ENCODE measurements at regions not wholly inside any gene's neighbourhood (a gene's known extent, or its start where the extent isn't known, plus 50 kb on each side); places are given as distances from the start of the nearest gene placed in this dataset.

DNA sequence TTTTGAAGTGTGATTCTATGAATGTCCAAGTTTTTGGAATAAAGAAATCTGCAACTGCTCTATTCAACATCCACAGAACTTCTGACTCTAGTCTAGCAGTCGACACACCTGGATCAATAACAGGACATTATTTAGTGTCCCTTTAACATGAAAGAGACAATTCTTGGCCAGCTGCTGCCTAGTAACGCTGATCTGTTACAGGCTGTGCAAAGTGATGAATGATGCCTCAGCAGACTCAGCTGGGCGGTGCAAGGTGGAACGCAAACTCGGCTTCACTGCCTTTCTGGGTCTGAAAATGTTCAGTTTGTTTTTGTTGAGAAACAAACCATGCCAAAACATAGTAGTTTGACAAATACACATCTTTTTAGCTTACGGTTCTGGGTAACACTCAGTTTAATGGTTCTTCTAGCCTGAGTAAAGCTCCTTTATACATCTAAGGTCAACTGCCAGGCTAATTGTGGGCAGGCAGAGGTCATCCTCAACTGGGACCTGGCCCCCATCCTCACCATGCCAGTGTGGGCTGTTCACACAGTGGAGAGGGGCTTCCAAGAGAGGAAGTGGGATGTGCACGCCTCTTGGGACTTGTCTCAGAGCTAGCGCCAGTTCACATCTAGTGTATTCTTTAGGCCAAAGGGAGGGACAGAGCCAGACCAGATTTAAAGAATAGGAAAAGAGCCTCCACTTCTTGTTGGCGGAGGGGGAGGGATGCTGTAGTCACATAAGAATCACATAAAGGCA lies 879.7 kb downstream of the QKI start:
- no peak for DNase-seq (ENCODE audit: low read depth)

DNA sequence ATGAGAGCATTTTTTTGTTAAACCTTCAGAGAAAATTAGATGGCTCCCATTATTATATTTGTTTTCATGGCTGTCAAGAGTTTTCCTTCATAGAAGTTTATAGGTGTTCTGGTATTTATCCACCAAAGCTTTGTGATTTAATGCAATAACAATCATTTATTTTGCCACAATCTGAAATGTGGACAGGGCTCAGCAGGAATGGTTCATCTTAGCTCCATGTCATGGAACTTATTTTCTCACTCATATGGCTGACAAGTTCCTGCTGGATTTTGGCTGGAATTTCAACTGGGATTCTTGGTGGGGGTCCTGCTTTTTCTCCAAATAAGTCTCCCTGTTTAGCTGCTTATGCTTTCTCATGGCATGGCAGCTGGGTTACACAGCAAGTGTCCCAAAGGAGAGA lies 876.7 kb downstream of the QKI start:
- DNase-seq (ENCODE audit: low read depth), result no peak

DNA sequence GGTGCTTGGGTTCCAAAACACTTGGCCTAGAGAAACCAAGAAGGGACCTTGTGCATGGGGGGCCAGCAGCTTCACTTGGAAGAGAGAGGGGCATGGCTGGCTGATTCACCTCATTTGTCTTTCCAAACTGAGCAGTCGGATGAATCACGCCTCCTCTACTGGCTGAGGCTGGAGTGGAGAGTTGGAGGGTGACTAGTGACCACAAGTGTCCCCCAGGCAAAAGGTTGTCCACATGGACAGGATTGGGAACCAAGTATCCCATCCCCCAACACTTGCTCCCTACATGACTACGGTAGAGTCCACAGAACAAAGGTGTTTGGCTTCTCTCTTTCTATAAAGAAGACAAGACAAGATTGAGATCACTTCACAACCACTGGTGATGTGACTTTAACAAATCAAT lies 875.6 kb downstream of the QKI start:
- no peak for DNase-seq (ENCODE audit: low read depth)

DNA sequence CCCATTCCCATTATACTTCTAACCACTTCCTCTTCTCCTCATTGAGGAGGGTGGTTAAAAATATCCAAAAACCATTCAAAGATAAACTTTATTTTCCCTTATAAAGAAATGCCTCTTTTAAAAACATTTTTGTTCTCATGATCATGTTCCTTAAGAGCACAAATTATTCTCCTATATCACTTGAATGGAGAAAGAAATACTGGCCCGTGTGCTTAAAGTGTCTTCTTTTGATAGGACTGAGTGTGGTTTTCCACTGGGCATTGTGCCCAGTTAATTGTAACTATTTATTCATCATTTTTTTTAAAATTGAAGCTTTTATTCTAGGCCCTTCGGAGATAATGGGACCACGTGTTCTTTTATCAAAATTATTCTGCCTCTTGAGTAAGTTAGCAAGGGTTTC lies 871.5 kb downstream of the QKI start:
- DNase-seq (ENCODE audit: low read depth), result no peak

DNA sequence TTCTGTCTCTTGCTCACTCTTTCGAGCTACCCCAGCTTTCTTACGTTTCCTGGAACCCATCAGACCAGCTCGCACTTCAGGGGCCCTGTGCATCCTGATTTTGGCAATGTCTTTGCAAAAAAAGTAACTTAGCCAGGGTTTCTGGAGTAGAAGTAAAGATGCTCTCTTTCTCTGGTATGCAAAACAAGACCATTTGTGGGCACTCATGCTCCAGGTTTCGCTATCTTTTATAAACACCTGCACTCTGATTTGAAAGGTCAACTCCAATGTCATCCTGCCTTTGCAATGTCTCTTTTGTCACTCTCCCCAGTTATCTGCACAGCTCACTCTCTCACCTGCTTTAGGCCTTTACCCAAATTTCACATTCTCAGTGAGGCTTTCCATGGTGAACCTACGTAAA lies 869.1 kb downstream of the QKI start:
- DNase-seq (ENCODE audit: low read depth), result no peak

DNA sequence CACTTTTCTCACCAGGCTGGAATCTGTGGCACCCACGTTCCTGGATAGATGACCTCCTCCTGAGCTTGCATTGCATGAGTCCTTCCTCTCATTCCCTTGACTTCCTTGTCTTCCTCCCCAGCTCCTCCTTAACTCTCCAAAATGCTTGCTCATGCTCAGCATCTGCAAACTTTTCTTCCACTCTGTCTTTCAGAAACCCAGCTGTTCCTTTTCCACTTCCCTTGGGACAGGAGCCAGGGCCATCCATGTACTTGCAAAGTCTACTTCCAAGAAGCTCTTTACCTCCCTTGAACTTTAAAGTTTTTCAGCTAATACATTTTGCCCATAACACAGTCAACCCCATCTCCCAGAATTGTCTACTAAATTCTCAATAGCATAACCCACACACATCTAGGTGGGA lies 861.7 kb downstream of the QKI start:
- no peak for DNase-seq (ENCODE audit: low read depth)

DNA sequence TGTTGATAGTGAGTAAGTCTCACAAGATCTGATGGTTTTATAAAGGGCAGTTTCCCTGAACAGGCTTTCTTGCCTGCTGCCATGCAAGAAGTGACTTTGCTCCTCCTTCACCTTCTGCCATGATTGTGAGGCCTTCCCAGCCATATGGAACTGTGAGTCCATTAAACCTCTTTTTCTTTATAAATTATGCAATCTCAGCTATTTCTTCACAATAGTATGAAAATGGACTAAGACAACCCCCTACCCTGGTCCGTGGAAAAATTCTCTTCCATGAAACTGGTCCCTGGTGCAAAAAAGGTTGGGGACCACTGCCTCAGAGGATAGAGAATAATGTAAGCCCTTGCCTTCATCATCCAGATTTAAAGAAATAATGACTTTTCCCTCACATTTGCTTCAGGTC lies 861.3 kb downstream of the QKI start:
- DNase-seq (ENCODE audit: low read depth), result no peak

DNA sequence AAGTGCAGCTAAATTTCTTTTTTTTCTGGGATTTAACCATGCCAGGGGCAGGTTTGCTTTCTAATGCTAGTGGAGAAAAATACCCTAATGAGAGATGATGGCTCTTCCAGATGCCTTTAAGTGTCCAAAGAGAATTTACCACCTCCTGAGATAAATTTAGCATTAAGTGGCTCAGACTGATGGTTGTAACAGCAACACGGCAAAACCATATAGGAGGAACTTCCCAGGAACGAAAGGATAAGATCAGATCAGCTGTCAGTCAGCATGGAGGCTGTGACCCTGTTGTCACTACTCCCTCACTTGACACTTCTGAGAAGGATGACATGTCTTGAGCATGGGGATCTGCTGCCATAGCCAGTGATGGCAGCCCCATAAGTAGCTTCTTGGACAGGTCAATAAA lies 860.0 kb downstream of the QKI start:
- DNase-seq (ENCODE audit: low read depth), result no peak

DNA sequence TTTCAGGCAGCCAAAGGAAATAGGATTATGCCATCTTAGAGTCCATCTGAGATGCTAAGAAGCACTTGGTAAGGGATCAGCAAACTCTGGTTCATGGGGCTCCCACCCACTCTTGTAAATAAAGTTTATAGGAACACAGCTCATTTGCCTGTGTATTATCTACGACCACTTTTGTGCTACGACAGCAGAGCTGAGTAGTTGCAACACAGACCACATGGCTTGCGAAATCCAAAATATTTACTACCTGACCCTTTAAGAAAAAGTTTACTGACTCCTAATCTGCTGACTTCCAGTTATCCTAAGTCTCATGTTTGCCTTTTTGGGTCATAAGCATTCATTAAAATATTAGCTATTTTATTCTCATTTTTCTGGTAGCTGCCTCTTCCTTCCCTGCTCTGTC lies 859.0 kb downstream of the QKI start:
- DNase-seq (ENCODE audit: low read depth), result no peak

DNA sequence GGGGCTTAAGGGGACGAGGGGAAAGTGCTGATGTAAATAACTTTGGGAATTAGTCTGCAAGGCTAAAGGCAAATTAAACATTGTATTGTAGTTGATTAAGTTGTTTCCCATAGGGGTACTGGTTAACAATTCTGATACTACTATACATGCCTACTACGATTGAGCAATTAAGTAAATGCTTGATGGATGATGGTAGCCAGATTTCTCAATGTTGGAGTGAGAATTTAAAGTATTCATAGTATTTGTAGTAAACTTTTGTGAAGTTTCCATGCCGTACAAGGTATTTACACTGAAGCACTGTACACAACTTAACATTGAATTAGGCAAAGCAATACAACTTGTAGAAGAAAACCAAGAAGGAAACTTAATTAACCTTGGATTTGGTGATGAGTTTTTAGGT lies 852.3 kb downstream of the QKI start:
- DNase-seq (ENCODE audit: low read depth), result no peak

DNA sequence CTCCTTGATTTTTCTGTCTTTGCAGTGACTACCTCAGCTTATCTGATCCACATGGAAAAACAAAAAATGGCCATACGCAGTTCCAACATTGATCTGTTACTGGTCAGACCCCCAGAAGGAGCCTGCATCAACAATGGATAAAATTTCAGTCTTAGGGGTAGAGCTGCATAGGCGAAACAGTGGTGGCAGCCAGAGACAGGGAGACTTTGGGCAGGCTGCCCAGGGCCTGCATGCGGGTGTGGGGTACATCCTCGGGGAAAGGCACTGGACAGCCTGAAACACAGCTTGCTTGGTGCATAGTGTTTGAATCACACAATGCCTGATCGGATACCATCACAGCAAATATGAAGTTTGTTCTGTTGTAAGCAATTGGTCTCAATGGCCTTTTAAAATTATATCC lies 847.8 kb downstream of the QKI start:
- DNase-seq (ENCODE audit: low read depth), result no peak

DNA sequence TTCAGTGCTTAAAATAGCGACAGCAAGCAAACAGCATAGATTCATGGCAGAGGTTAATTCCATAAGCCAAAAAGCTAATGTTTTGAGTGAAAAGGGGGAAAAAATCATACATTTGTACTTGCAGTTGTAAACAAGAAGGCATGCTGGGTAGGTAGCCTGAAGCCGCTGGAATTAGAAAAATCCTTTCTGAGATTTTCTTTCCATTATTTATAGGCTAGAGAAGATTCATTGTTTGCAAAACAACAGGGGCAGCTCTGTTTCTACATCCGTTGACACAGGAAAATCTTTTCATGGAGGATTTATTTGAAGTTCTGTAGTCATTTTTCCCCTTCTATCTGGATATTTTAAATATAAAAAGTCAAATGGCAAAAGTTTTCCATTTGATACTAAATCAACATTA lies 843.9 kb downstream of the QKI start:
- no peak for DNase-seq (ENCODE audit: low read depth)

DNA sequence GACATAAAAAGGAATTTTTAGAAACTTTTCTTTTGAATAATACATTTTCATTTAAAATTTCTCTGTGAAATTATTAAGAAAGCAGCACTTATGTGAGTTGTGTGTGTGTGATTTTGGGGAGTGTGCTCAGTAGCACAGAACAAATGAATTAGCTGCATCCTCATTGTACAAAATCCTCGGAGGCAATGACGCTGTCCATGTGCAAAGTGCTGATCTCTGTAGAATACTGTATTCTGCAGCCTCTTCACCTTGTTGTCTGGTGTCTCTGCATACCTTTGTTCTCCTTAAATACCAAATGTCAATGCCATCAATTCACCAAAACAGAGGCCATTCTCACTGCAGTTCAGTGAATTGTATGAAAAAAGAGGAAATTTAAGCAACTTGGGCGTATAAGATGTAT lies 838.4 kb downstream of the QKI start:
- DNase-seq (ENCODE audit: low read depth), result no peak

DNA sequence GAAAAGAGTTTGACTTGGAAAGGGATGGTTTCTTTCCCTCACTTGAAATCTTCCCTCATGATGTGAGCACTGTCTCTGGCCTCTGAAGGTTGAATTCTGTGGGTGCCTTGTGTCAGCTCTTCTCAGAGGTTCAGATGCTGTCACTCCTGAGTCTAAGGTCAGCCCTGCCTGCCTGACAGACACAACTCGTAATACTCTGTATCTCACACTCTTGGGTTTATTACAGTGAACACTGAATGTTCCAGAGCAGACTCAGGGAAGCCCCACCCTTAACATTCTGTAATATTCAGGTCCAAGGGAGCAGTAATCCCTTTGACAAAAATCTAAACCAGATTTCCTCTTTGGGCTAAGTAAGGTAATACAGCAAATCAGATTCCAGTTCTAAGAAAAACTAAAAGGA lies 837.8 kb downstream of the QKI start:
- no peak for DNase-seq (ENCODE audit: low read depth)

DNA sequence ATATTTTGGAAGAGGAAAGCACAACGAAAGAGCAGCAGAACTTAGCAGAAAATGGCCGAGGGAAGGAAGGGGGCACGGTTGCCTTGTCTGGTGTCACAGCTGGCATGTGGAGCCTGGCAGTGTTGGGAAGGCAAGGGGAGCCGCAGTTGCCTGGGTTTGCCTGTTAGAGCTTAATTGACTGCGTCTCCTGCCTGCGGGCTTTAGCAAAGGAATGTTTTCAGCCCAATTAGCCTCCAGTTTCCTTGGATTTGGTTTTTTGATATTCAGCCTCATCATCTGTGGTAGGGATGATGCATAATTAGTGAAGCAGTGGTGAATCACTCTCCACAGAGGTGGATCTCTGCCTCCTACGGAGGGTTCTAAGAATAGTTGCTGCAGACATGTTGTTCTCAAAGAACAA lies 832.6 kb downstream of the QKI start:
- DNase-seq (ENCODE audit: low read depth), result no peak

DNA sequence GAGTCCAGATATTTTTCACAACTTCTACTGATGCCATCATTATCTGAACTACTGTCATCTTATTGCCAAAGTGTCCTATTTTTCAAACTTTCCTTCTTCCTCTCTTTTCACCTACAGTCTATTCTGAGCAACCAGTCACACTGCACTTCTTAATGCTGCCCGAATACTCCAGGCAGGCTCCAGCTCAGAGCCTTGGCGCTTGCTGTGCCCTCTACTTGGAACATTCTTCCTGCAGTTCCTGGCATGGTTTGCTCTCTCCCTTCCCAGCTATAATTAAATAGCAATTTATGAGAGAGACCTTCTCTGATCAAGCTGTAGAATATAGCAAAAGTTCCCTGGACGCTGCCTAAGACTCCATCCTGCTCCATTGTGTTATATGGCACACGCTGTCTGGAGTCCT lies 831.6 kb downstream of the QKI start:
- no peak for DNase-seq (ENCODE audit: low read depth)

DNA sequence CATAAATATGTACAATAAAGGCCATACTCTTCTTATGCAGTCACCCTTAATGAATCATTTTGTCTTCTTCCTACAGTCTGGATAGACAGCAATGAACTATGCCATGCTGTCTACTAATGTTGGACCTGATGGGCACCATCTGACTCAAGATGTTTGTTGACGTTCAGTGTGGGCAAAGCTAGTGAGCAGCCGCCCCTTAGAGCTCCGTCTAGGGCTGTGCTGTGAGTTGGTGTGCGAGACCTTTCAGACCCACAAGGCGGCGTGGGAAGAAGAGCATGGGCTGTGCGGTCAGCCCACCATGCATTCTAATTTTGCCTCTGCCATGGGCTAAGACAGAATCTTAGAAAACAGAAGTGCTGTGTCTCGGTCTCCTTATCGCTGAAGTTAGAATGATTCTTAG lies 829.4 kb downstream of the QKI start:
- DNase-seq (ENCODE audit: low read depth), result no peak

DNA sequence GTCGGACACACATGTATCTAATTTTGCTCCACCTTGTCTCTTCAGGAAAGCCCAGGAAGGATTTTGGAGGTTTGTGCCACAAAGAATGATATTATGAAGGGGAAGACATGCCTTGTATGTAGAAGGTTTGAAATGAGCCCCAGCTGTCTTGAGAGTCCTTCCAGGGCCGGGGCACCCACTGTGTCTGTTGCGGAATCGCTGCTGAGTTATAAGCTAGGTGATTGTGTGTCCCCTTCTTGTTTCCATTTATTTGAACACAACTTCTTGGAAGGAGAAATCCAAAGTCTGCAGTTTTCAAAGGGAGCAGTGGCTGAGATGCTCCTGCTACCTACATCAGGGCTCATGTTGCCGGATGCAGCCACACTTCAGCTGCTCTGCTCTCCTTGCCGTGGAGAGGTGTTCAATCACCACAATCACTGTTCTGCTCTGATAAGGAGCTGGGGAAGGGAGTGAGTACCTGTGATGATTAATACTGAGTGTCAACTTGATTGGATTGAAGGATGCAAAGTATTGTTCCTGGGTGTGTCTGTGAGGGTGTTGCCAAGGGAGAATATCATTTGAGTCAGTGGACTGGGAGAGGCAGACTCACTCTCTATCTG lies 828.6 kb downstream of the QKI start:
- no peak for DNase-seq (ENCODE audit: low read depth)

DNA sequence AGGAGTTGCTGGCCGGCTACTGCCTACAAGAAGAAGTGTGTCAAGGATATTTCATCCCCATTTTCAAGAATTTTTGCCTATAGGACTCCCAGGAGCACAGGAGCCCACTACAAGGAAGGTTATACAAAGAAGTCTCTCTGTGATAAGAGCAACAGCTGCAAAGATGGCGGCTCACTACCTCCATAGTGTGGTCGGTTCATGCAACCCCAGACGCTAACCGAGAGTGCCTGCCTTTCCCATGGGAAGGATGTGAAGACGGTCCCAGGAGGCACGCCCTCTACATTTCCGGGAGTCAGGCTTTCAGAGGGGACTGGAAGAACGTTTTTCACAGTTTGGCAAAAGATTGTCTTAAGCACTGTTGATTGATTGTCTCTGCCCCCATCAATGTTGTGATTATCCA lies 816.3 kb downstream of the QKI start:
- DNase-seq (ENCODE audit: low read depth), result no peak

DNA sequence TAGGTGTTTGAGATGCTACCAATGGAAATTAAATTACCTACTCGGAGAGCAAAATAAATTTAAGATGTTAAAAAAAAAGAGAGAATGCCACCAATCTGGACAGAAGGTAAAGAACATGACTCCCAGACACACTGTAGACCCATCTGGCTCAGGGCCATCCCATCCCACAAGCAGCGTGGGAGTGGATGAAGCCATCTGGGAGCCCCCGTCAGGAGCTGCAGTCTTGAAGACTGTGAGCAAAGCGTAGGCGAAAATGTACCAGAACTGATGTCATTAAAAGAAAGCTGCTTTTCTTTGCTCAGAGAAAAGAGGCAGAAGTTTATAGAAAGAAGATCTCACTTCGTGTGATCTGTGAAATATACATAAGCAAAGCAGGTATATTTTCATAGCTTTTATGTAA lies 815.7 kb downstream of the QKI start:
- no peak for DNase-seq (ENCODE audit: low read depth)

DNA sequence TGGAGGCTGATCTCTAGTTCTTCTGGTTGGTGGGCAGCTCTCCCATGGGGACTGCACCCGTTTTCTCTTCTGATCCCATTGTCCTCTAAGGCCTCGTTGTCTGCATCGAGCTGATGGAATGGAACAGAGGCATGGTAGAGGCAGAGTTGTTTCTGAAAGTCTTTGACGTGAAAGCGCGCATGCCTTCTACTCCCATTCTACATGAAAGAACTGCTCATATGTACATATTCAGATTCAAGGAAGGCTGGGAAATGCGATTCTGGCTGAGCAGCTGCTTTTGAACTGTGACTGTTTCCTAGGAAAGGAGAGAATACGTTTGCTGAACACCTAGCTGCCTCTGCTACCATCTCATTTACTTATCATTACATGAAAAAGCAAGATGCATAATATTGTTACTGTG lies 815.2 kb downstream of the QKI start:
- DNase-seq (ENCODE audit: low read depth), result no peak

DNA sequence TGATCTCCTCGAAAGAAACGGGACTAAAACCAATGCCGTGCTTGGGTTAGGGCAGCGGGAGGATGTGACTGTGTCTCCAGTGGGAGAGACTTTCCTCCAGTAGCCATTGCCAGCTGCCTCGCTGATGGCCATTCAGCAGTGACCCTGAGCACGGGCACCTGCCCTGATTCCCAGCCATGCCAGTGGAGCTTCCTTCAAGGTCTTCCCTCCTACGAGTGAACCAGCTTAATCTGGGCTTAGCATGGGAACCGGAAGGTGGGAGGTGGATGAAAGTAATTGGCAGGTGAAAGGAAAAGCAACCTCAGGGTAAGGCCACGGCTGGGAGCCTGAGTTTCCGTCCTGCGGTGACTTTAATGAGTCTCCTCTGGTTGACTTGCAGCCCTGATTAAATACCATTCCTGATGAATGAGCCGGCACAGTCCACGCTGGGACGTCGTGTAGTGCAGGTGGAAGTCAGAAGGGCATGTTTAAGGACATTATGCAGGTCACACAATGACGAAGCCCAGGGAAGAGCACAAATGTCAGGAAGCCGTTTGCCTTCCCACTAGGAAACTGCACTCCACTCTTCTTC lies 813.5 kb downstream of the QKI start:
- DNase-seq (ENCODE audit: low read depth), result no peak

DNA sequence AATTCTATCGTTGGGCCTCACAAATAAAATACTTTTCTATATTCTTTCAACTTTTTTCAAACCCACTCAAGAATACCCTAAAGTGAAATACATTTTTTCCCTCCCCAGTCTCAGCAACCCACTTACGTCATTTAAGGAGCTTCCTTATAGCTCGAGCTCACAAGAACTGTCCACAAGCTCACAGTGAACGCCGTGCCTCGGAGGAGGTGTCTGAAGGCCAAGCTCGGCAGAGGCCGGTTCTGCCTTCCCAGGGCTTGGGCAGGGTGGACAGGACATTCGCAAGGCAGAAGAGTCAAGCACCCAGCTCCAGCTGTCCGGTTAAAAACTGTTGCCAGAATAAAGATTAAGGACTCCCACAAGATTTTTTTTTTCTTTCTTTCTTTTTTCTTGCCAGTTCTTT lies 802.3 kb downstream of the QKI start:
- DNase-seq (ENCODE audit: low read depth), result no peak

DNA sequence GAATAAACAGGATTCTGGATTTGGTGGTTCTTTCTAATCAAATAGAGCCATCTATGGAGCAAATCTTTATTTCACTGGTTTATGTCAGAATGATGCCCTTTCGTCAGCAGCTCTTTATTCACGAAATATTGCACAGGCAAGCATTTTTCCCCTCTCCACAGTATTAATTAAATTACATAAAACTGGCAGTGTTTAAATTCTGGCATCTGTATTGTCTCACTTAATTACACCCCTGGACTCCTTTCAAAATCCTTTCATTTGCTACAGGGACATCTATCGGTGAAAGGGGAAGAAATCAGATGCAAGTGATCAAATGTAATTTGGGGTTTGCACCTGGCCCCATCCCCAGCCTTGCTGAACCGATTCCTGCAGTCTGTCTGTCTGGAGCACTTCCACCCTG lies 801.9 kb downstream of the QKI start:
- DNase-seq (ENCODE audit: low read depth), result no peak

Measured in activated T-cell treated with anti-CD3 and anti-CD28 coated beads for 24 hours (primary cell).